Activated CD4-positive, alpha-beta T cell treated with anti-CD3 and anti-CD28 coated beads, Interleukin-2, amount 10 ng/mL, durations not matched to agents 24 days and 14 days (primary cell): ENCODE measurements at regions not wholly inside any gene's neighbourhood (a gene's known extent, or its start where the extent isn't known, plus 50 kb on each side); places are given as distances from the start of the nearest gene placed in this dataset.
"Not testable (repeated sequence)": the region's sequence is repeated elsewhere in the genome, so short reads cannot be mapped to it uniquely, and the experiment has no call there.

Experiments
- DNase-seq: peaks from one replicate; pipeline ENCODE4 v3.0.0; 2022
- H3K27ac Mint-ChIP-seq: one replicate; pipeline ENCODE4 v1.8.0; 2022; ENCODE audit warnings: mild to moderate bottlenecking, mixed read lengths
- H3K27me3 Mint-ChIP-seq: one replicate; pipeline ENCODE4 v1.8.0; 2022; ENCODE audit warnings: mixed read lengths
- H3K36me3 Mint-ChIP-seq: one replicate; pipeline ENCODE4 v1.8.0; 2022; ENCODE audit warnings: low read depth, mild to moderate bottlenecking, mixed read lengths
- H3K4me1 Mint-ChIP-seq: one replicate; pipeline ENCODE4 v1.8.0; 2021; ENCODE audit warnings: mixed read lengths
- H3K4me3 Mint-ChIP-seq: one replicate; pipeline ENCODE4 v1.8.0; 2022; ENCODE audit warnings: mild to moderate bottlenecking, moderate library complexity, mixed read lengths
- H3K9me3 Mint-ChIP-seq: one replicate; pipeline ENCODE4 v1.8.0; 2021; ENCODE audit warnings: mixed read lengths
- intact Hi-C: fragments of 100-400 bp; cut with micrococcal nuclease; formaldehyde crosslinking; loops from one replicate; pipeline ENCODE4 v1.15.1; 2023

- H3K27me3 Mint-ChIP-seq = no peaks in the 10 kb centered on the region
- H3K36me3 Mint-ChIP-seq = no peaks in the 10 kb centered on the region
- H3K4me1 Mint-ChIP-seq = no peaks in the 10 kb centered on the region
- DNase-seq = no peak
- no peak overlapping the region for H3K4me3 Mint-ChIP-seq
- no peak overlapping the region for H3K27ac Mint-ChIP-seq
- no peaks in the 10 kb centered on the region for H3K9me3 Mint-ChIP-seq
- intact Hi-C loops = no loop called here
Measured at GRCh38 chr13:80177327-80177726, 163.6 kb downstream of the SPRY2 start.

- Mint-ChIP-seq H3K27me3 (no peaks in the 10 kb centered on the region), H3K27ac (no peak overlapping the region), H3K4me1 (no peaks in the 10 kb centered on the region), H3K36me3 (no peaks in the 10 kb centered on the region), H3K9me3 (no peaks in the 10 kb centered on the region), H3K4me3 (no peak overlapping the region)
- intact Hi-C loops = no loop called here
- no peak for DNase-seq
Measured at GRCh38 chr13:80173224-80173623, 167.7 kb downstream of the SPRY2 start.

- Mint-ChIP-seq H3K9me3 (no peaks in the 10 kb centered on the region), H3K4me1 (no peaks in the 10 kb centered on the region), H3K27ac (no peak overlapping the region), H3K4me3 (no peak overlapping the region), H3K36me3 (no peaks in the 10 kb centered on the region), H3K27me3 (no peaks in the 10 kb centered on the region)
- DNase-seq = no peak
- intact Hi-C loops = no loop called here
Measured at GRCh38 chr13:80171096-80171495, 169.8 kb downstream of the SPRY2 start.

GRCh38 chr13:80168089-80168850 is 172.7 kb downstream of the SPRY2 start:
- H3K27me3 Mint-ChIP-seq = no peaks in the 10 kb centered on the region
- H3K4me3 Mint-ChIP-seq = no peak overlapping the region
- no peaks in the 10 kb centered on the region for H3K9me3 Mint-ChIP-seq
- H3K27ac Mint-ChIP-seq = no peak overlapping the region
- intact Hi-C loops = no loop called here
- DNase-seq = no peak
- no peaks in the 10 kb centered on the region for H3K4me1 Mint-ChIP-seq
- no peaks in the 10 kb centered on the region for H3K36me3 Mint-ChIP-seq

- no peaks in the 10 kb centered on the region for H3K4me1 Mint-ChIP-seq
- no peaks in the 10 kb centered on the region for H3K36me3 Mint-ChIP-seq
- DNase-seq = no peak
- H3K4me3 Mint-ChIP-seq = no peak overlapping the region
- intact Hi-C loops = no loop called here
- no peaks in the 10 kb centered on the region for H3K9me3 Mint-ChIP-seq
- no peak overlapping the region for H3K27ac Mint-ChIP-seq
- H3K27me3 Mint-ChIP-seq = no peaks in the 10 kb centered on the region
Measured at GRCh38 chr13:80166352-80166751, 174.6 kb downstream of the SPRY2 start.

GRCh38 chr13:80164462-80164861 is 176.5 kb downstream of the SPRY2 start:
- DNase-seq = no peak
- Mint-ChIP-seq H3K4me3 (no peak overlapping the region), H3K36me3 (no peaks in the 10 kb centered on the region), H3K4me1 (no peaks in the 10 kb centered on the region), H3K27me3 (no peaks in the 10 kb centered on the region), H3K27ac (no peak overlapping the region), H3K9me3 (no peaks in the 10 kb centered on the region)
- intact Hi-C loops = no loop called here

GRCh38 chr13:80161896-80162295 is 179.0 kb downstream of the SPRY2 start:
- Mint-ChIP-seq H3K36me3 (no peaks in the 10 kb centered on the region), H3K4me3 (no peak overlapping the region), H3K9me3 (no peaks in the 10 kb centered on the region), H3K4me1 (no peaks in the 10 kb centered on the region), H3K27ac (no peak overlapping the region), H3K27me3 (no peaks in the 10 kb centered on the region)
- DNase-seq = no peak
- intact Hi-C loops = no loop called here

- intact Hi-C loops = no loop called here
- Mint-ChIP-seq H3K4me3 (no peak overlapping the region), H3K27ac (no peak overlapping the region), H3K36me3 (no peaks in the 10 kb centered on the region), H3K27me3 (no peaks in the 10 kb centered on the region), H3K4me1 (no peaks in the 10 kb centered on the region), H3K9me3 (no peaks in the 10 kb centered on the region)
- no peak for DNase-seq
Measured at GRCh38 chr13:80161219-80161618, 179.7 kb downstream of the SPRY2 start.

GRCh38 chr13:80160110-80160509 is 180.8 kb downstream of the SPRY2 start:
- Mint-ChIP-seq H3K27ac (no peak overlapping the region), H3K9me3 (no peaks in the 10 kb centered on the region), H3K36me3 (no peaks in the 10 kb centered on the region), H3K4me1 (no peaks in the 10 kb centered on the region), H3K4me3 (no peak overlapping the region), H3K27me3 (no peaks in the 10 kb centered on the region)
- no peak for DNase-seq
- intact Hi-C loops = no loop called here

GRCh38 chr13:80157261-80157932 is 183.5 kb downstream of the SPRY2 start:
- no peak overlapping the region for H3K27ac Mint-ChIP-seq
- H3K27me3 Mint-ChIP-seq = no peaks in the 10 kb centered on the region
- H3K36me3 Mint-ChIP-seq = no peaks in the 10 kb centered on the region
- no peak for DNase-seq
- H3K9me3 Mint-ChIP-seq = no peaks in the 10 kb centered on the region
- no peaks in the 10 kb centered on the region for H3K4me1 Mint-ChIP-seq
- intact Hi-C loops = no loop called here
- H3K4me3 Mint-ChIP-seq = no peak overlapping the region

- H3K4me3 Mint-ChIP-seq, intact Hi-C loops, H3K27ac Mint-ChIP-seq, H3K36me3 Mint-ChIP-seq, H3K27me3 Mint-ChIP-seq, H3K9me3 Mint-ChIP-seq, H3K4me1 Mint-ChIP-seq, DNase-seq: not testable (repeated sequence)
Measured at GRCh38 chr13:80152142-80152541, 188.8 kb downstream of the SPRY2 start.

- Mint-ChIP-seq H3K4me1 (no peaks in the 10 kb centered on the region), H3K4me3 (no peak overlapping the region), H3K9me3 (no peaks in the 10 kb centered on the region), H3K36me3 (no peaks in the 10 kb centered on the region), H3K27ac (no peak overlapping the region), H3K27me3 (no peaks in the 10 kb centered on the region)
- no peak for DNase-seq
- intact Hi-C loops = no loop called here
Measured at GRCh38 chr13:80151016-80151415, 189.9 kb downstream of the SPRY2 start.

GRCh38 chr13:80149736-80150135 is 191.2 kb downstream of the SPRY2 start:
- Mint-ChIP-seq H3K27me3 (no peaks in the 10 kb centered on the region), H3K4me1 (no peaks in the 10 kb centered on the region), H3K27ac (no peak overlapping the region), H3K4me3 (no peak overlapping the region), H3K9me3 (no peaks in the 10 kb centered on the region), H3K36me3 (no peaks in the 10 kb centered on the region)
- no peak for DNase-seq
- intact Hi-C loops = no loop called here

- Mint-ChIP-seq H3K9me3 (no peaks in the 10 kb centered on the region), H3K4me3 (no peak overlapping the region), H3K4me1 (no peaks in the 10 kb centered on the region)
Measured at GRCh38 chr13:80145171-80145690, 195.7 kb downstream of the SPRY2 start.

More at GRCh38 chr13:80145171-80145690, 195.7 kb downstream of the SPRY2 start:
- H3K27ac Mint-ChIP-seq = no peak overlapping the region
- intact Hi-C loops = no loop called here
- no peaks in the 10 kb centered on the region for H3K27me3 Mint-ChIP-seq
- no peak for DNase-seq
- no peaks in the 10 kb centered on the region for H3K36me3 Mint-ChIP-seq
